GM12864 (cell line): ENCODE measurements at regions not wholly inside any gene's neighbourhood (a gene's known extent, or its start where the extent isn't known, plus 50 kb on each side); places are given as distances from the start of the nearest gene placed in this dataset.
"Not testable (repeated sequence)": the region's sequence is repeated elsewhere in the genome, so short reads cannot be mapped to it uniquely, and the experiment has no call there.

Experiments
- DNase-seq: peaks from one replicate; pipeline ENCODE4 v3.0.0-alpha.2; 2011; ENCODE audit warnings: low read depth
- H3K4me3 ChIP-seq: 2 replicates; pipeline ENCODE4 v1.5.1; 2011; ENCODE audit warnings: mild to moderate bottlenecking, low read depth, low read length, control low read depth
- TF ChIP-seq, protein P1 (sequence below): IDR thresholded peaks from 2 replicates; pipeline ENCODE4 v1.5.1; 2011; ENCODE audit warnings: low read depth, mild to moderate bottlenecking, moderate library complexity, low read length, control low read depth, inconsistent platforms; ENCODE audit errors: missing control alignments

DNA sequence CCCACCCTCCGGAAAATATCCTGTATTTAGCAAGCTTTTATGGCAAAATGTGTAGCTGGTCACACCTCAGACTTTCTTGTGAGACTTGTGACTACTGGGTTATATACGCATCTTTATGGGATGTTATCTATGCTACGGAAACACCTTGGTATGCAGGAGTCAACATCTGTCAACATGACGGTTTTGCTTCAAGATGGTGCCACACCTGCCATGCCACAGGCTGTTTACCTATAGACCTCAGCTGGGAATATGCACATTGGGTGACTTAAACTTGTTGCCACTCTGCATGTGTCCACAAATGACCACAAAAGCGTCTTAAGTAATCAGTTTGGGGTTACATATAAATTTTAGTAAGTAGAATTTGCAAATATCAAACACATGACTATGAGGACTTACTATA is 192.3 kb upstream of the ATP6AP2 start:
- no peak overlapping the region for H3K4me3 ChIP-seq
- no peak for DNase-seq
- TF ChIP-seq, protein P1, sequence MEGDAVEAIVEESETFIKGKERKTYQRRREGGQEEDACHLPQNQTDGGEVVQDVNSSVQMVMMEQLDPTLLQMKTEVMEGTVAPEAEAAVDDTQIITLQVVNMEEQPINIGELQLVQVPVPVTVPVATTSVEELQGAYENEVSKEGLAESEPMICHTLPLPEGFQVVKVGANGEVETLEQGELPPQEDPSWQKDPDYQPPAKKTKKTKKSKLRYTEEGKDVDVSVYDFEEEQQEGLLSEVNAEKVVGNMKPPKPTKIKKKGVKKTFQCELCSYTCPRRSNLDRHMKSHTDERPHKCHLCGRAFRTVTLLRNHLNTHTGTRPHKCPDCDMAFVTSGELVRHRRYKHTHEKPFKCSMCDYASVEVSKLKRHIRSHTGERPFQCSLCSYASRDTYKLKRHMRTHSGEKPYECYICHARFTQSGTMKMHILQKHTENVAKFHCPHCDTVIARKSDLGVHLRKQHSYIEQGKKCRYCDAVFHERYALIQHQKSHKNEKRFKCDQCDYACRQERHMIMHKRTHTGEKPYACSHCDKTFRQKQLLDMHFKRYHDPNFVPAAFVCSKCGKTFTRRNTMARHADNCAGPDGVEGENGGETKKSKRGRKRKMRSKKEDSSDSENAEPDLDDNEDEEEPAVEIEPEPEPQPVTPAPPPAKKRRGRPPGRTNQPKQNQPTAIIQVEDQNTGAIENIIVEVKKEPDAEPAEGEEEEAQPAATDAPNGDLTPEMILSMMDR = no peak

DNA sequence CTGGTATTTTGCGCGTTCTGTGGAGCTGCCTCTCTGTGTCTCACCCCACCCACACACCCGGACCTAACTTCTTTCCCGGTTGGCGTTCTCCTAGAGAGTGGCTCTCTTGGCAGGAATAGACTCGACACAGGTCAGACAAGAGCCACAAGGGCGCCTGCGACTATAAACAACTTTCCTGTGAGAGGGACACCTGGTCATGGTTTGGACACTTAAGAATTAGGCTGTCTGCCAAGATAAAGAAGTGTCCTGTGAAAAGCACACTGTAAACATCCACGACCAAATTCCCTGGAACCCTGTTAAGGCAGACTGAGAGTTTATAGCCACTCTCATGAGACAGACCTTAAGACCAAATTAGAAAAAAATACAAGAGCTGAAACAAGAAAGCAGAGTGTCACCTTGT is 192.9 kb upstream of the ATP6AP2 start:
- not testable (repeated sequence) for H3K4me3 ChIP-seq, DNase-seq

DNA sequence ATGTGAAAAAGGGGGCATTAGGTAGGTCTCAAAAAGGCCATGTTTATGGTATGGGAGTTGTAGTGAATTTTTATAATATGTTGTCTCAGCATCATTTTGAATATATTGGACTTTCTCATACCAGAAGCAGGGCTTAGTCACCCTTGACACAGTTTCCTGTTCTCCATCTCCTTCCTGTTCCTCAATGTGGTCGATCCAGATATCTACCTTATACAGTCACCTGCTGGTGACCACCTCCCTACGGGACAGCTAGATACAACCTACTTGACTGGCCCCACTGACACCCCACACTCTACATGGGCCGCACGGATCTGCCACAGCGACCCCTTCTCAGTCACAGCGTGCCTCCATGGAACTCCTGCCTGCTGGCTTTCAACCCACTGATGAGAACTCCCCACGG is 193.5 kb upstream of the ATP6AP2 start:
- H3K4me3 ChIP-seq, DNase-seq: not testable (repeated sequence)

DNA sequence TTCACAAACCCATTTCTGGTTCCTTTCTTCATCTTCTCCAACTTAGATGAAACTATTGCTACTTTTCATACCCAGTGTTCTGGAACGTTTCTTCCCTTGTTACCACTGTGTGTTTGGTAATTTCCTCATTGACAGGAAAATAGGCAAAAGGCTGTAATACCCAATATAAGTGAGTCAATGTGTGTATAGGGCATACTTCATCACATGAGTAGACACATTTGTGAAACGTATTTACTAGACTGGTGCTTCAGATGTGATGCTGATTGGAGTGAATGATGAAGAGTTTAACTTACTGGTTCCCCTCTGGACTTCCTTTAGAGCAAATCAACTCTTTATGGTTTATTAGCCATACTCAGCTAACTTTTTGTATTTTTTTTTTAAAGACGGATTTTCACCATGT is 195.1 kb upstream of the ATP6AP2 start:
- TF ChIP-seq, protein P1 = no peak
- no peak for DNase-seq
- no peak overlapping the region for H3K4me3 ChIP-seq

DNA sequence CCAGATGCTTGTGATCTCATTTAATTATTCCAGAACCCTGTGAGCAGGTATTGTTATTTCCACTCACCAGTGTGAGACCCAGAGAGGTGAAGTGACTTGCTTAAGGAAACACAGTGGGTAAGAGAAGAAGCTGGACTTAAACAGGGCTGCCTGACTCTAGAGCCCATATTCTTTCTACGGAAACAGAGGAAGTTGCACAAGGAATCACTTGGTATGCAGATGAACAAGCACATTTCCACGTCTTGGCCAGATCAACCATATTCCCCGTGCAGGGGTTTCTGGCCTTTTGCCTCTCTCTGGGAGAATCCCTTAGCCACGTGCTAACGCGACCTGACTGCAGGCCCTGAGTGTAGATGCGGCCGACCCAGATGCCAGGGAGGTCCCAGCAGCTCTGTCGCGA is 195.5 kb upstream of the ATP6AP2 start:
- no peak for DNase-seq
- H3K4me3 ChIP-seq = no peak overlapping the region
- TF ChIP-seq, protein P1 = no peak

DNA sequence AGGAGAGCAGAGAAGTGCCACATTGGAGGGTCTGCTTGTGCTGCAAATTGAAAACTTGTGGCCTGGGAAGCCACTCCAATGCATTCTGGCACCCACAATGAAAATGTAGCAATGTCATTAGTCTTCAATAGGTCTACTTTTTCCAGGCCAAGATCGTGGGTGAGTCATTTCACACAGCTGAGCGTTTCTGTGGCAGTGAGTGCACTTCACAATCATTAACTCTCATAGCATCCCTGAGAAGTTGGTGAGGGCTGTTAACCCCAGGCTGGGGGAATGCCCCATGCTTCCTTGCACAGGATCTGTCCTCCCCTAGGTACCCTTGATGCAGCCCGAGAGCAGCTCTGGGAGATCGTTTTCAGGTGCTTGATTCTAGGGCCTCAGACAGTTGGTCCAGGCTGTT is 196.8 kb upstream of the ATP6AP2 start:
- TF ChIP-seq, protein P1 = no peak
- no peak for DNase-seq
- no peak overlapping the region for H3K4me3 ChIP-seq

DNA sequence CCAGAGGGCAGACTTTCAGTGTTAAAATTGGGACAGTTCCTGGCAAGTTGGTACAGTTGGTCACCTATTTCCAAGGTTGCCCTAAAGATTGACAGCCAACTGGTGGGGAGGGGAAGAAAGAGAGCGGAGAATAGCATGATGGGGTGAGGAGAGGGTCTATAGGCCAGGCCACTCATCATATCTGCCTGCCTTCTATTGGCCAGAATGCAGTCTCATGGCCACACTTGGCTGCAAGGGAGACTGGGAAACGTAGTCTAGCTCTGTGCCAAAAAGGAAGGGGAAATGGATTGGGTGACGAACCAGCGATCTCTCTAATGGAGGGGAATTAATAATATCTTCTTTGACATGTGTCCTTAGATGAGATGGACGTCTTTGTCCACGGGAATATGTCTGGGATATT is 197.4 kb upstream of the ATP6AP2 start:
- TF ChIP-seq, protein P1 = no peak
- no peak for DNase-seq
- no peak overlapping the region for H3K4me3 ChIP-seq

DNA sequence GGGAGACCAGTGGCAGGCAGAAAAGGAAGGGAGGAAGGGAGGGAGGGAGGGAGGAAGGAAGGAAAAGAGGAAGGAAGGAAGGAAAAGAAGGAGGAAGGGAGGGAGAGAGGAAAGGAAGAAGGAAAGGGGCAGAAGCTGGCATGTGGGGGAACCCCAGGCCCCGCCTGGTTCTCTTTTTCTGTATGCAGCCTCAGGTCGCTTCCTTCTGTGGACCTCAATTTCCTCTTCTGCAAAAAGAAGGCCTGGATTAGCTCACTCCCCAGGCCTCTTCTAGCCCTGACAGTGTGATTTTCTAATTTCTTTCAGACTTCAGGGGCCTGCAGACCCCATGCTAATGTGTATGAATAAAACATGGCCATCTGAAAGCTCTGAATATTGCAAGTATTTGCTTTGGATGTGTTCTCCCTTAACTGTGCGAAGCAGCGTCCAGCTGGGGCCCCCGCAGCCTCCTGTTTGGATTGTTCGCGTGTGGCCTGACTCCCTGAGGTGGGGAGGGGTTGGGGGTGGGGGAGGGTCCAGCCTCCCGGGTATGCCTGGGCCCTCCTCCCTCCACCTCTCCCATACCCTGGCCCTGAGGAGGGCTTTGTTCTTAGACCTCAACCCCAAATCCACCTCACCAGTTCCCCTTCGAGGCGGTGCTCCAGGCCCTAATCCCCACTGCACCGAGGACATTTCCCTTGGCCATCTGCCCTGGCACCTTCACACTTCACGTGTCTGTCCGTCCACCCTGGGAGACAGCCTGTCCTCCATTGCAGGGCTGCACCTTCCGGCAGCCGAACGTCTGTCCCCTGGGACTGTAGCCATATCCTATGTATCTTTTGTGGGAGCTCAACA is 199.9 kb upstream of the ATP6AP2 start:
- TF ChIP-seq, protein P1 = no peak
- H3K4me3 ChIP-seq = no peak overlapping the region
- no peak for DNase-seq
